ENCODE measurements at regions not wholly inside any gene's neighbourhood (a gene's known extent, or its start where the extent isn't known, plus 50 kb on each side); places are given as distances from the start of the nearest gene placed in this dataset.

GRCh38 chr11:19291064-19291463, 50.3 kb upstream of the E2F8 start:
- DNase-seq (ENCODE audit: extremely low read depth, insufficient read length), result no peak
- Histone ChIP-seq H3K36me3 (ENCODE audit: control insufficient read depth, insufficient read depth, low read length) (no peaks in the 10 kb centered on the region), H3K4me3 (replicated peaks; ENCODE audit: low read depth, low read length) (no peak overlapping the region), H3K27me3 (replicated peaks; ENCODE audit: control insufficient read depth, insufficient read depth, low read length) (no peaks in the 10 kb centered on the region; the same call in 1 of the 2 replicates)
- TF ChIP-seq, protein P1, sequence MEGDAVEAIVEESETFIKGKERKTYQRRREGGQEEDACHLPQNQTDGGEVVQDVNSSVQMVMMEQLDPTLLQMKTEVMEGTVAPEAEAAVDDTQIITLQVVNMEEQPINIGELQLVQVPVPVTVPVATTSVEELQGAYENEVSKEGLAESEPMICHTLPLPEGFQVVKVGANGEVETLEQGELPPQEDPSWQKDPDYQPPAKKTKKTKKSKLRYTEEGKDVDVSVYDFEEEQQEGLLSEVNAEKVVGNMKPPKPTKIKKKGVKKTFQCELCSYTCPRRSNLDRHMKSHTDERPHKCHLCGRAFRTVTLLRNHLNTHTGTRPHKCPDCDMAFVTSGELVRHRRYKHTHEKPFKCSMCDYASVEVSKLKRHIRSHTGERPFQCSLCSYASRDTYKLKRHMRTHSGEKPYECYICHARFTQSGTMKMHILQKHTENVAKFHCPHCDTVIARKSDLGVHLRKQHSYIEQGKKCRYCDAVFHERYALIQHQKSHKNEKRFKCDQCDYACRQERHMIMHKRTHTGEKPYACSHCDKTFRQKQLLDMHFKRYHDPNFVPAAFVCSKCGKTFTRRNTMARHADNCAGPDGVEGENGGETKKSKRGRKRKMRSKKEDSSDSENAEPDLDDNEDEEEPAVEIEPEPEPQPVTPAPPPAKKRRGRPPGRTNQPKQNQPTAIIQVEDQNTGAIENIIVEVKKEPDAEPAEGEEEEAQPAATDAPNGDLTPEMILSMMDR (IDR thresholded peaks at IDR 0.05; ENCODE audit: insufficient read depth, low read length, poor library complexity, severe bottlenecking), result no peak
